ENCODE measurements at regions not wholly inside any gene's neighbourhood (a gene's known extent, or its start where the extent isn't known, plus 50 kb on each side); places are given as distances from the start of the nearest gene placed in this dataset.

- Histone ChIP-seq H3K4me1 (replicated peaks in 1 of 2) (peaks cover 26% of the 10 kb centered on the region in 2 donors), H3K4me3 (no peak overlapping the region), H3K9me3 (replicated peaks in 1 of 3) (no peaks in the 10 kb centered on the region), H3K27ac (peak overlapping the region in 3 of 5 donors; percentile 14 to 30 (median 17)), H3K36me3 (replicated peaks in 1 of 2) (no peaks in the 10 kb centered on the region), H3K27me3 (no peaks in the 10 kb centered on the region)
- 43 to 64% (median 55%) methylated on average over 1 of the region's 1 CpG for WGBS, 4 donors
- intact Hi-C loops (cut with DNase I): no loop called here
- peak; percentile 45 to 80 (median 70) for DNase-seq
- TF ChIP-seq POLR2A (IDR thresholded peaks at IDR 0.05): no peak
- TF ChIP-seq, protein P1, sequence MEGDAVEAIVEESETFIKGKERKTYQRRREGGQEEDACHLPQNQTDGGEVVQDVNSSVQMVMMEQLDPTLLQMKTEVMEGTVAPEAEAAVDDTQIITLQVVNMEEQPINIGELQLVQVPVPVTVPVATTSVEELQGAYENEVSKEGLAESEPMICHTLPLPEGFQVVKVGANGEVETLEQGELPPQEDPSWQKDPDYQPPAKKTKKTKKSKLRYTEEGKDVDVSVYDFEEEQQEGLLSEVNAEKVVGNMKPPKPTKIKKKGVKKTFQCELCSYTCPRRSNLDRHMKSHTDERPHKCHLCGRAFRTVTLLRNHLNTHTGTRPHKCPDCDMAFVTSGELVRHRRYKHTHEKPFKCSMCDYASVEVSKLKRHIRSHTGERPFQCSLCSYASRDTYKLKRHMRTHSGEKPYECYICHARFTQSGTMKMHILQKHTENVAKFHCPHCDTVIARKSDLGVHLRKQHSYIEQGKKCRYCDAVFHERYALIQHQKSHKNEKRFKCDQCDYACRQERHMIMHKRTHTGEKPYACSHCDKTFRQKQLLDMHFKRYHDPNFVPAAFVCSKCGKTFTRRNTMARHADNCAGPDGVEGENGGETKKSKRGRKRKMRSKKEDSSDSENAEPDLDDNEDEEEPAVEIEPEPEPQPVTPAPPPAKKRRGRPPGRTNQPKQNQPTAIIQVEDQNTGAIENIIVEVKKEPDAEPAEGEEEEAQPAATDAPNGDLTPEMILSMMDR (IDR thresholded peaks at IDR 0.05): no peak
Measured at GRCh38 chr3:116969646-116970045, 260.1 kb downstream of the TUSC7 start.

DNA sequence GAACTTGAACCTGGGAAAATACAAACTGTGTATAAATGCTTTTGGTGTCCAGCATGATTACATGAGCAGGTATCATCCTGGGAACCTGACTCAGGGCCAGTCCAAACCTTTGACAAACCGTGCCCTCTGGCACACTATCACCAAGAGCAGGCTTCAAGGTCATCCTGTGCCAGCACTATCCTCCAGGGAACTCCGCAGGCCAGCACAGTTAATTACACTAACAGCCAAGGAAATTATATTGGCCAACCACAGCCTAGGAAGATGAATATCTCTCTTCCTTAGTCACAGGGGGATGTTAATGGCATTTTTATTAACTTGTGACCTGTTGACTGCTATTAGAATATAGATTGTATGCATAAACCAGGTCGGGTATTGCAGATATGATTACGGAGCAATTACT is 262.0 kb downstream of the TUSC7 start:
- peak; percentile 37 to 80 (median 69) for DNase-seq
- no peaks in the 10 kb centered on the region for H3K36me3 ChIP-seq (replicated peaks in 1 of 2)
- no peak for TF ChIP-seq POLR2A (IDR thresholded peaks at IDR 0.05)
- TF ChIP-seq, protein P1 (IDR thresholded peaks at IDR 0.05): no peak
- H3K27me3 ChIP-seq: no peaks in the 10 kb centered on the region
- intact Hi-C loops (cut with DNase I): no loop called here
- H3K27ac ChIP-seq: peak overlapping the region in 4 of 5 donors; percentile 38 to 73 (median 58)
- WGBS, 4 donors: 25 to 34% (median 29%) methylated on average over 4 of the region's 4 CpGs
- peak overlapping the region in 1 of 4 donors; percentile 26 for H3K4me3 ChIP-seq
- no peaks in the 10 kb centered on the region for H3K9me3 ChIP-seq (replicated peaks in 1 of 3)
- peaks cover 26% of the 10 kb centered on the region in 2 donors for H3K4me1 ChIP-seq (replicated peaks in 1 of 2)

DNA sequence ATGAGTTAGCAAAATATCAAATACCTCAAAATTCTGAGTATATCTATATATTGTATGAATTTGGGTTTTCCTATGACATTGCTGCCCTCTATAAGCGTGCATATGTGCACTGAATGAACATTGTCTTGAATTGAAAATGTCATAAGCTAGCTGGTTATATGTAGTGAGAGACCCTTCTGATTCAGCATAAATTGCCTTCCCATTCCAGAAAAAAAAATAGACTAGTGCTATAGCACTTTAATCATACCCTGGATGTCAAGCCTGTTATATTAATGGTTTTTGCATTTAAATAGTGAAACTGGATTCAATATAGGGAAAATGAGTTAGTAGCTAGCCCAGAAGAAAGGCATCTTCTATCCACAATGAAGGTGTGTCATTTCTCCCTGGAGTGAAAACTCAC is 265.1 kb downstream of the TUSC7 start:
- no peak for DNase-seq

DNA sequence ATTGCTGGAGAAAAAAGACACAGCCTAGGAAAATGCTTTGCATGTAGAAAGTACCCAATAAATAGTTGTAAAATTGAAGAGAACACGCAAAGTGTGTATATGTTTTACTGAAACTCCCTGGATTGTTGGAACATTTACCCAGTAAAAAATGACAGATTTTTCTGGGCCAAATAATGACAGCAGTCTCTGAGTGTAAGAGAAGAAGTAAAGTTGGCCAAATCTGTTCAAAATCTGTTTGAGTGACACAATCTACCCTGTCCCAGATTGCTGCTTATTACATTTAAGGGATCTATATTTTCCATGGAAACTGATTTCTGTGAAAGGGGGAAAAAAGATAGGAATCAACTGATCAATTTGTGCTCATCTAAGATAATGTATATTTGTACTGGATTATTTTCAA is 267.9 kb downstream of the TUSC7 start:
- no peak overlapping the region for H3K4me3 ChIP-seq
- WGBS, 4 donors: 90 to 100% (median 96%) methylated on average over 1 of the region's 1 CpG
- intact Hi-C loops (cut with DNase I): no loop called here

More for the DNA sequence above, 265.1 kb downstream of the TUSC7 start:
- no peaks in the 10 kb centered on the region for H3K36me3 ChIP-seq (replicated peaks in 1 of 2)
- TF ChIP-seq, protein P1 (IDR thresholded peaks at IDR 0.05): no peak
- TF ChIP-seq POLR2A (IDR thresholded peaks at IDR 0.05): no peak
- no peak overlapping the region for H3K4me3 ChIP-seq
- intact Hi-C loops (cut with DNase I): no loop called here
- no peak overlapping the region for H3K27ac ChIP-seq
- H3K4me1 ChIP-seq (replicated peaks in 1 of 2): peaks cover 25 to 26% of the 10 kb centered on the region in 2 donors
- H3K9me3 ChIP-seq (replicated peaks in 1 of 3): no peaks in the 10 kb centered on the region
- WGBS, 4 donors: 46 to 96% (median 95%) methylated on average over 1 of the region's 1 CpG
- H3K27me3 ChIP-seq: no peaks in the 10 kb centered on the region

More for the DNA sequence above, 267.9 kb downstream of the TUSC7 start:
- Histone ChIP-seq H3K4me1 (replicated peaks in 1 of 2) (peaks cover 6 to 10% of the 10 kb centered on the region in 2 donors), H3K27ac (no peak overlapping the region), H3K9me3 (replicated peaks in 1 of 3) (no peaks in the 10 kb centered on the region), H3K27me3 (no peaks in the 10 kb centered on the region), H3K36me3 (replicated peaks in 1 of 2) (no peaks in the 10 kb centered on the region)
- no peak for DNase-seq
- TF ChIP-seq POLR2A (IDR thresholded peaks at IDR 0.05): no peak
- TF ChIP-seq, protein P1 (IDR thresholded peaks at IDR 0.05): no peak

Data from adrenal gland (tissue), 9 donors.